ENCODE measurements at regions not wholly inside any gene's neighbourhood (a gene's known extent, or its start where the extent isn't known, plus 50 kb on each side); places are given as distances from the start of the nearest gene placed in this dataset.

DNA sequence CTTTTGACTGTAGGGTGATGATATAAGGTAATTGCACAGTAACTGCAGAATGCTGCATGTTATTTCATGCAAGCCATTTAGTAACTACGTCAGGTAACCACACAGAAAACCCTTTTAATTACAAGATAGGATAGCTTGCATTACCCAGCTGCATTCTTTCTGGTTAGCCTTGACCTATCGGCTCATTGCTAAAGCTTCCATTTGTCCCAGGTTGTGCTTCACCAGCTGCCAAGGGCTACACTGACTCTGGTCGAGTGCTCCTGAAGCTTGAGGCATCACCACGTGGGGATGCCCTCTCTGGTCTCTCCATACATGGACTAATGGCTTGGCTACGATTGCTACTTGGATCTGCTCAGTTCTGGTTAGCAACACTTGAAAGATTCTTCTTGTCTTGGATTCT lies 81.1 kb upstream of the SLC12A2 start:
- 83% methylated on average over 5 of the region's 5 CpGs; no CpG with 5 or more reads in 1 of the 2 experiments for WGBS, 2 experiments (ENCODE audit: extremely low coverage in 1 of 2, insufficient coverage in 1 of 2, insufficient read length in 1 of 2, insufficient replicate concordance in 2 of 2, low coverage in 1 of 2, low lambda C conversion rate in 2 of 2, missing lambda C conversion rate in 1 of 2)
- no peaks in the 10 kb centered on the region for H4K20me1 ChIP-seq (replicated peaks in 1 of 2; ENCODE audit: control insufficient read depth in 1 of 2, insufficient read depth in 2 of 2, low read length in 2 of 2)
- H3K18ac ChIP-seq (ENCODE audit: extremely low read depth, low read length): no peak overlapping the region
- no peak overlapping the region for H2BK5ac ChIP-seq (ENCODE audit: low read depth, low read length)
- no peak overlapping the region for H3K27ac ChIP-seq (ENCODE audit: low read depth, low read length)
- no peak overlapping the region for H2BK15ac ChIP-seq (ENCODE audit: low read length)
- no peak overlapping the region for H3K9ac ChIP-seq (replicated peaks in 1 of 4; ENCODE audit: extremely low read depth in 1 of 4, low read depth in 3 of 4, low read length in 3 of 4)
- H2AK5ac ChIP-seq (ENCODE audit: low read depth, low read length): no peak overlapping the region
- no peaks in the 10 kb centered on the region for H3K4me1 ChIP-seq (replicated peaks in 1 of 4; ENCODE audit: control insufficient read depth in 3 of 4, insufficient read depth in 4 of 4, low read length in 3 of 4)
- H3K56ac ChIP-seq (replicated peaks; ENCODE audit: insufficient read length, low read depth, low read length): no peak overlapping the region
- no peak overlapping the region for H3K23ac ChIP-seq (ENCODE audit: insufficient read length)
- H3K36me3 ChIP-seq (ENCODE audit: control insufficient read depth in 2 of 4, insufficient read depth in 4 of 4, low read length in 3 of 4): no peaks in the 10 kb centered on the region
- H3K79me2 ChIP-seq (ENCODE audit: control insufficient read depth in 1 of 2, insufficient read depth in 2 of 2, low read length in 2 of 2): no peaks in the 10 kb centered on the region
- H4K8ac ChIP-seq (ENCODE audit: extremely low read depth, insufficient read depth, low read length): no peak overlapping the region
- H3K9me3 ChIP-seq (ENCODE audit: insufficient read depth in 2 of 2, low read depth in 1 of 2, low read length in 1 of 2): no peaks in the 10 kb centered on the region
- no peak overlapping the region for H4K5ac ChIP-seq (ENCODE audit: insufficient read length, low read depth, low read length)
- ChIA-PET CTCF (ENCODE audit: partially characterized antibody) (interaction anchor here (1.1 to 1.3 kb wide), 2 partner anchors 8 to 44 kb away, joined by 3 to 6 read pairs; no protein-coding TSS in a partner anchor), POLR2A (ENCODE audit: partially characterized antibody) (no interaction called here)
- no peak for FAIRE-seq
- H3K23me2 ChIP-seq (ENCODE audit: low read depth, low read length): no peaks in the 10 kb centered on the region
- H3K4ac ChIP-seq (replicated peaks; ENCODE audit: insufficient read length, low read depth, low read length): no peak overlapping the region
- no peaks in the 10 kb centered on the region for H3K27me3 ChIP-seq (replicated peaks in 1 of 4; ENCODE audit: control insufficient read depth in 3 of 4, extremely low read depth in 1 of 4, insufficient read depth in 3 of 4, low read length in 3 of 4)
- H2BK120ac ChIP-seq (replicated peaks; ENCODE audit: low read depth, low read length): no peak overlapping the region
- no peak overlapping the region for H3K4me3 ChIP-seq (ENCODE audit: extremely low read depth in 1 of 4, insufficient read depth in 2 of 4, low read depth in 3 of 4, low read length in 4 of 4)
- H3K79me1 ChIP-seq (ENCODE audit: low read depth, low read length): no peaks in the 10 kb centered on the region
- no peak overlapping the region for H3K4me2 ChIP-seq (ENCODE audit: insufficient read depth in 1 of 2, low read depth in 2 of 2, low read length in 2 of 2)
- no peak overlapping the region for H4K91ac ChIP-seq (replicated peaks; ENCODE audit: insufficient read length, low read length)
- DNase-seq (ENCODE audit: low read depth in 1 of 2, low spot score in 2 of 2): no peak
- no peak overlapping the region for H2BK20ac ChIP-seq (ENCODE audit: low read length)
- no peak overlapping the region for H3K14ac ChIP-seq (ENCODE audit: insufficient read length)
- H2AFZ ChIP-seq (ENCODE audit: low read length): no peak overlapping the region
- no peak overlapping the region for H2BK12ac ChIP-seq (ENCODE audit: low read depth, low read length)
- TF ChIP-seq, protein P1, sequence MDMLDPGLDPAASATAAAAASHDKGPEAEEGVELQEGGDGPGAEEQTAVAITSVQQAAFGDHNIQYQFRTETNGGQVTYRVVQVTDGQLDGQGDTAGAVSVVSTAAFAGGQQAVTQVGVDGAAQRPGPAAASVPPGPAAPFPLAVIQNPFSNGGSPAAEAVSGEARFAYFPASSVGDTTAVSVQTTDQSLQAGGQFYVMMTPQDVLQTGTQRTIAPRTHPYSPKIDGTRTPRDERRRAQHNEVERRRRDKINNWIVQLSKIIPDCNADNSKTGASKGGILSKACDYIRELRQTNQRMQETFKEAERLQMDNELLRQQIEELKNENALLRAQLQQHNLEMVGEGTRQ (IDR thresholded peaks at IDR 0.05; ENCODE audit: low read length): no peak
- TF ChIP-seq CHD2 (IDR thresholded peaks at IDR 0.05; ENCODE audit: low read length) (no peak), CTCF (IDR thresholded peaks at IDR 0.05; ENCODE audit: control extremely low read depth in 1 of 3, insufficient read depth in 1 of 3, low read depth in 1 of 3, low read length in 3 of 3) (no peak), POU5F1 (IDR thresholded peaks at IDR 0.05; ENCODE audit: low read depth, low read length) (no peak), ASH2L (IDR thresholded peaks at IDR 0.05; ENCODE audit: low read length) (no peak), EZH2 (IDR thresholded peaks at IDR 0.05; ENCODE audit: low read depth, low read length, severe bottlenecking) (no peak), EGR1 (IDR thresholded peaks at IDR 0.05; ENCODE audit: borderline replicate concordance, low read depth, low read length) (no peak), POLR2A (IDR thresholded peaks at IDR 0.05; ENCODE audit: control extremely low read depth in 1 of 2, low read depth in 2 of 2, low read length in 2 of 2) (no peak), TBP (IDR thresholded peaks at IDR 0.05; ENCODE audit: low read depth, low read length) (no peak), POLR2AphosphoS5 (IDR thresholded peaks at IDR 0.05; ENCODE audit: low read depth, low read length) (no peak), RNF2 (IDR thresholded peaks at IDR 0.05; ENCODE audit: borderline replicate concordance, low read depth, low read length, missing control alignments, poor library complexity, severe bottlenecking) (no peak), GABPA (IDR thresholded peaks at IDR 0.05; ENCODE audit: borderline replicate concordance, insufficient read depth, low read length) (no peak)
